HEK293 (cell line): ENCODE measurements at regions not wholly inside any gene's neighbourhood (a gene's known extent, or its start where the extent isn't known, plus 50 kb on each side); places are given as distances from the start of the nearest gene placed in this dataset.

Experiments
- CTCF ChIA-PET: fragments of 350-600 bp; formaldehyde crosslinking; extraction: SDS; loops from one replicate; lab custom pipeline; 2021; ENCODE audit warnings: antibody characterized with exemption; lab: Yijun Ruan, JAX
- POLR2A ChIA-PET: fragments of 300-600 bp; formaldehyde crosslinking; extraction: SDS; loops from one replicate; lab custom pipeline; 2020; ENCODE audit warnings: antibody characterized with exemption, inconsistent platforms; lab: Yijun Ruan, JAX
- H3K27ac ChIP-seq: fragments of 200-500 bp; sonication (Bioruptor generic); 2 replicates; pipeline ENCODE4 v1.5.1; 2014; ENCODE audit warnings: low read depth, low read length, control low read depth, inconsistent platforms; ENCODE audit errors: extremely low read depth
- H3K36me3 ChIP-seq, 2 experiments: fragments of 200-500 bp in 1 of 2; sonication (Bioruptor generic) in 1 of 2; 1 replicate in 1 of 2; 2 replicates in 1 of 2; pipeline ENCODE4 v1.5.1; 2014 to 2017; ENCODE audit warnings: inconsistent platforms in 2 of 2, low read length in 2 of 2; ENCODE audit not compliant: control insufficient read depth in 2 of 2, insufficient read depth in 1 of 2
- H3K4me1 ChIP-seq: fragments of 200-500 bp; sonication (Bioruptor generic); 2 replicates; pipeline ENCODE4 v1.5.1; 2014; ENCODE audit warnings: mild to moderate bottlenecking, low read length, inconsistent platforms; ENCODE audit not compliant: control insufficient read depth, insufficient read depth
- H3K4me3 ChIP-seq: 2 replicates; pipeline ENCODE4 v1.5.1; 2011; ENCODE audit warnings: low read depth, mild to moderate bottlenecking, control low read depth, low read length, moderate library complexity
- H3K9me3 ChIP-seq: fragments of 200-500 bp; sonication (Bioruptor generic); 2 replicates; pipeline ENCODE4 v1.5.1; 2014; ENCODE audit warnings: low read depth, low read length, inconsistent platforms; ENCODE audit not compliant: control insufficient read depth, insufficient read depth
- HOXC10 ChIP-seq: sonication (generic); formaldehyde crosslinking; IDR thresholded peaks from 2 replicates; pipeline ENCODE4 v1.8.1; 2023; ENCODE audit warnings: mild to moderate bottlenecking, missing genetic modification reagents
- MZF1 ChIP-seq: fragments of 450-650 bp; formaldehyde crosslinking; IDR thresholded peaks from 2 replicates; pipeline ENCODE4 v1.5.1; 2017; ENCODE audit warnings: missing biosample characterization, missing genetic modification characterization, borderline replicate concordance
- REPIN1 ChIP-seq: fragments of 450-650 bp; formaldehyde crosslinking; IDR thresholded peaks from 2 replicates; pipeline ENCODE4 v1.5.1; 2017; ENCODE audit warnings: missing biosample characterization, missing genetic modification characterization, low read depth
- SETDB1 ChIP-seq: IDR thresholded peaks from one replicate; pipeline ENCODE4 v1.6.1; 2017; ENCODE audit warnings: mild to moderate bottlenecking, low read length, moderate library complexity, mixed read lengths; ENCODE audit not compliant: insufficient read length
- ZFP37 ChIP-seq: fragments of 450-650 bp; formaldehyde crosslinking; IDR thresholded peaks from 2 replicates; pipeline ENCODE4 v1.5.1; 2016; ENCODE audit warnings: missing biosample characterization, missing genetic modification characterization
- ZIC2 ChIP-seq: fragments of 450-650 bp; formaldehyde crosslinking; IDR thresholded peaks from 2 replicates; pipeline ENCODE4 v1.5.1; 2016; ENCODE audit warnings: missing biosample characterization, missing genetic modification characterization
- ZNF121 ChIP-seq: fragments of 450-650 bp; formaldehyde crosslinking; IDR thresholded peaks from 2 replicates; pipeline ENCODE4 v1.5.1; 2016; ENCODE audit warnings: missing biosample characterization, missing genetic modification characterization
- ZNF175 ChIP-seq: fragments of 450-650 bp; formaldehyde crosslinking; IDR thresholded peaks from 2 replicates; pipeline ENCODE4 v1.5.1; 2016; ENCODE audit warnings: missing biosample characterization, missing genetic modification characterization
- ZNF18 ChIP-seq: fragments of 450-650 bp; formaldehyde crosslinking; IDR thresholded peaks from 2 replicates; pipeline ENCODE4 v1.5.1; 2016; ENCODE audit warnings: missing biosample characterization, missing genetic modification characterization
- ZNF302 ChIP-seq: fragments of 450-650 bp; formaldehyde crosslinking; IDR thresholded peaks from 2 replicates; pipeline ENCODE4 v1.5.1; 2016; ENCODE audit warnings: missing biosample characterization, missing genetic modification characterization, low read depth
- ZNF404 ChIP-seq: fragments of 450-650 bp; formaldehyde crosslinking; IDR thresholded peaks from 2 replicates; pipeline ENCODE4 v1.5.1; 2017; ENCODE audit warnings: missing biosample characterization, missing genetic modification characterization
- ZNF621 ChIP-seq: fragments of 450-650 bp; formaldehyde crosslinking; IDR thresholded peaks from 2 replicates; pipeline ENCODE4 v1.5.1; 2017; ENCODE audit warnings: missing biosample characterization, missing genetic modification characterization
- ZNF658 ChIP-seq: fragments of 450-650 bp; formaldehyde crosslinking; IDR thresholded peaks from 2 replicates; pipeline ENCODE4; 2016; ENCODE audit warnings: missing biosample characterization, missing genetic modification characterization
- ZNF660 ChIP-seq: fragments of 450-650 bp; IDR thresholded peaks from 2 replicates; pipeline ENCODE4 v1.5.1; 2018; ENCODE audit warnings: missing biosample characterization, mild to moderate bottlenecking, missing genetic modification characterization
- ZNF701 ChIP-seq: fragments of 450-650 bp; formaldehyde crosslinking; IDR thresholded peaks from 2 replicates; pipeline ENCODE4 v1.5.1; 2016; ENCODE audit warnings: missing biosample characterization, missing genetic modification characterization
- ZNF785 ChIP-seq: fragments of 450-650 bp; formaldehyde crosslinking; IDR thresholded peaks from 2 replicates; pipeline ENCODE4 v1.5.1; 2016; ENCODE audit warnings: missing biosample characterization, missing genetic modification characterization
- ZNF792 ChIP-seq: fragments of 450-650 bp; formaldehyde crosslinking; IDR thresholded peaks from 2 replicates; pipeline ENCODE4 v1.5.1; 2016; ENCODE audit warnings: missing biosample characterization, missing genetic modification characterization
- TF ChIP-seq, protein P1 (sequence below): fragments of 450-650 bp; formaldehyde crosslinking; IDR thresholded peaks from 2 replicates; pipeline ENCODE4 v1.5.1; 2016; ENCODE audit warnings: missing biosample characterization, missing genetic modification characterization, borderline replicate concordance
- TF ChIP-seq, protein P2 (sequence below): fragments of 450-650 bp; formaldehyde crosslinking; IDR thresholded peaks from 2 replicates; pipeline ENCODE4 v1.5.1; 2016; ENCODE audit warnings: missing biosample characterization, missing genetic modification characterization, low read depth

DNA sequence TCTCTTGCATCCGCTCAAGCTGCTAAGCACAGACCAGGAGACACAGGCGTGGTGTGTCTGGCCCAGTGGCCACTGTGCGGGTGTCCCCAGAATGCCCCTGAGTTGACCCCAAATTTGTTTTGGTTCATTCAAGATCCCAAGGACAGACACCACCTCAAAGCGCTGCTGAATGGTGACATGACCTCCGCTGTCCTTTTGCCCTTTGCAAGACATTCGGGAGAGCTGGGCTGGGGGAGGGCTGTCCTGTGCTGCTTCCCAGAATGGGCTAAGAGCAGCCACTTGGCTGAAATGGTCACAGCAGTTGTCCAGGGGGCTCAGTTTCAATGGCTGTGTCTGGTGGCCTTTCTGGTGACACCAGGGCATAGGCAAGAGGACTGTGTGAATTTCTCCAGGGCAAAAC, 84.1 kb downstream of the SMIM21 start:
- Histone ChIP-seq H3K4me3 (no peak overlapping the region), H3K36me3 (no peaks in the 10 kb centered on the region), H3K9me3 (no peaks in the 10 kb centered on the region), H3K27ac (no peak overlapping the region), H3K4me1 (no peaks in the 10 kb centered on the region)
- TF ChIP-seq, protein P1, sequence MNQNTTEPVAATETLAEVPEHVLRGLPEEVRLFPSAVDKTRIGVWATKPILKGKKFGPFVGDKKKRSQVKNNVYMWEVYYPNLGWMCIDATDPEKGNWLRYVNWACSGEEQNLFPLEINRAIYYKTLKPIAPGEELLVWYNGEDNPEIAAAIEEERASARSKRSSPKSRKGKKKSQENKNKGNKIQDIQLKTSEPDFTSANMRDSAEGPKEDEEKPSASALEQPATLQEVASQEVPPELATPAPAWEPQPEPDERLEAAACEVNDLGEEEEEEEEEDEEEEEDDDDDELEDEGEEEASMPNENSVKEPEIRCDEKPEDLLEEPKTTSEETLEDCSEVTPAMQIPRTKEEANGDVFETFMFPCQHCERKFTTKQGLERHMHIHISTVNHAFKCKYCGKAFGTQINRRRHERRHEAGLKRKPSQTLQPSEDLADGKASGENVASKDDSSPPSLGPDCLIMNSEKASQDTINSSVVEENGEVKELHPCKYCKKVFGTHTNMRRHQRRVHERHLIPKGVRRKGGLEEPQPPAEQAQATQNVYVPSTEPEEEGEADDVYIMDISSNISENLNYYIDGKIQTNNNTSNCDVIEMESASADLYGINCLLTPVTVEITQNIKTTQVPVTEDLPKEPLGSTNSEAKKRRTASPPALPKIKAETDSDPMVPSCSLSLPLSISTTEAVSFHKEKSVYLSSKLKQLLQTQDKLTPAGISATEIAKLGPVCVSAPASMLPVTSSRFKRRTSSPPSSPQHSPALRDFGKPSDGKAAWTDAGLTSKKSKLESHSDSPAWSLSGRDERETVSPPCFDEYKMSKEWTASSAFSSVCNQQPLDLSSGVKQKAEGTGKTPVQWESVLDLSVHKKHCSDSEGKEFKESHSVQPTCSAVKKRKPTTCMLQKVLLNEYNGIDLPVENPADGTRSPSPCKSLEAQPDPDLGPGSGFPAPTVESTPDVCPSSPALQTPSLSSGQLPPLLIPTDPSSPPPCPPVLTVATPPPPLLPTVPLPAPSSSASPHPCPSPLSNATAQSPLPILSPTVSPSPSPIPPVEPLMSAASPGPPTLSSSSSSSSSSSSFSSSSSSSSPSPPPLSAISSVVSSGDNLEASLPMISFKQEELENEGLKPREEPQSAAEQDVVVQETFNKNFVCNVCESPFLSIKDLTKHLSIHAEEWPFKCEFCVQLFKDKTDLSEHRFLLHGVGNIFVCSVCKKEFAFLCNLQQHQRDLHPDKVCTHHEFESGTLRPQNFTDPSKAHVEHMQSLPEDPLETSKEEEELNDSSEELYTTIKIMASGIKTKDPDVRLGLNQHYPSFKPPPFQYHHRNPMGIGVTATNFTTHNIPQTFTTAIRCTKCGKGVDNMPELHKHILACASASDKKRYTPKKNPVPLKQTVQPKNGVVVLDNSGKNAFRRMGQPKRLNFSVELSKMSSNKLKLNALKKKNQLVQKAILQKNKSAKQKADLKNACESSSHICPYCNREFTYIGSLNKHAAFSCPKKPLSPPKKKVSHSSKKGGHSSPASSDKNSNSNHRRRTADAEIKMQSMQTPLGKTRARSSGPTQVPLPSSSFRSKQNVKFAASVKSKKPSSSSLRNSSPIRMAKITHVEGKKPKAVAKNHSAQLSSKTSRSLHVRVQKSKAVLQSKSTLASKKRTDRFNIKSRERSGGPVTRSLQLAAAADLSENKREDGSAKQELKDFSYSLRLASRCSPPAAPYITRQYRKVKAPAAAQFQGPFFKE (tag by site-specific recombination), result no peak
- no peak for TF ChIP-seq ZNF175
- POLR2A ChIA-PET, result no interaction called here
- CTCF ChIA-PET, result interaction anchor here (0.6 to 1.0 kb wide), 4 partner anchors 384 to 1058 kb away, joined by 3 to 5 read pairs (median 3); no protein-coding TSS in a partner anchor

GRCh38 chr18:75341897-75342296, 85.6 kb downstream of the SMIM21 start:
- ChIA-PET POLR2A (no interaction called here), CTCF (interaction anchor here (0.6 to 1.2 kb wide), 2 partner anchors 11 to 139 kb away, joined by 3 to 5 read pairs; no protein-coding TSS in a partner anchor)
- H3K4me3 ChIP-seq, result no peak overlapping the region
- H3K9me3 ChIP-seq, result no peaks in the 10 kb centered on the region
- H3K4me1 ChIP-seq, result no peaks in the 10 kb centered on the region
- H3K27ac ChIP-seq, result no peak overlapping the region
- TF ChIP-seq ZNF792 (tag by site-specific recombination) (no peak), ZNF302 (tag by site-specific recombination) (no peak), ZNF404 (no peak), HOXC10 (CRISPR knock-in tag) (no peak), ZNF785 (tag by site-specific recombination) (no peak), ZNF701 (tag by site-specific recombination) (no peak), ZNF660 (tag by site-specific recombination) (no peak), ZNF121 (tag by site-specific recombination) (no peak), ZIC2 (tag by site-specific recombination) (no peak), SETDB1 (no peak), REPIN1 (tag by site-specific recombination) (no peak), ZNF658 (tag by site-specific recombination) (no peak), ZNF621 (tag by site-specific recombination) (no peak), ZNF18 (no peak), MZF1 (tag by site-specific recombination) (no peak), ZFP37 (tag by site-specific recombination) (no peak)
- TF ChIP-seq, protein P2, sequence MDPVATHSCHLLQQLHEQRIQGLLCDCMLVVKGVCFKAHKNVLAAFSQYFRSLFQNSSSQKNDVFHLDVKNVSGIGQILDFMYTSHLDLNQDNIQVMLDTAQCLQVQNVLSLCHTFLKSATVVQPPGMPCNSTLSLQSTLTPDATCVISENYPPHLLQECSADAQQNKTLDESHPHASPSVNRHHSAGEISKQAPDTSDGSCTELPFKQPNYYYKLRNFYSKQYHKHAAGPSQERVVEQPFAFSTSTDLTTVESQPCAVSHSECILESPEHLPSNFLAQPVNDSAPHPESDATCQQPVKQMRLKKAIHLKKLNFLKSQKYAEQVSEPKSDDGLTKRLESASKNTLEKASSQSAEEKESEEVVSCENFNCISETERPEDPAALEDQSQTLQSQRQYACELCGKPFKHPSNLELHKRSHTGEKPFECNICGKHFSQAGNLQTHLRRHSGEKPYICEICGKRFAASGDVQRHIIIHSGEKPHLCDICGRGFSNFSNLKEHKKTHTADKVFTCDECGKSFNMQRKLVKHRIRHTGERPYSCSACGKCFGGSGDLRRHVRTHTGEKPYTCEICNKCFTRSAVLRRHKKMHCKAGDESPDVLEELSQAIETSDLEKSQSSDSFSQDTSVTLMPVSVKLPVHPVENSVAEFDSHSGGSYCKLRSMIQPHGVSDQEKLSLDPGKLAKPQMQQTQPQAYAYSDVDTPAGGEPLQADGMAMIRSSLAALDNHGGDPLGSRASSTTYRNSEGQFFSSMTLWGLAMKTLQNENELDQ (tag by site-specific recombination), result no peak
- no peaks in the 10 kb centered on the region for H3K36me3 ChIP-seq
